ENCODE measurements at regions not wholly inside any gene's neighbourhood (a gene's known extent, or its start where the extent isn't known, plus 50 kb on each side); places are given as distances from the start of the nearest gene placed in this dataset.

DNA sequence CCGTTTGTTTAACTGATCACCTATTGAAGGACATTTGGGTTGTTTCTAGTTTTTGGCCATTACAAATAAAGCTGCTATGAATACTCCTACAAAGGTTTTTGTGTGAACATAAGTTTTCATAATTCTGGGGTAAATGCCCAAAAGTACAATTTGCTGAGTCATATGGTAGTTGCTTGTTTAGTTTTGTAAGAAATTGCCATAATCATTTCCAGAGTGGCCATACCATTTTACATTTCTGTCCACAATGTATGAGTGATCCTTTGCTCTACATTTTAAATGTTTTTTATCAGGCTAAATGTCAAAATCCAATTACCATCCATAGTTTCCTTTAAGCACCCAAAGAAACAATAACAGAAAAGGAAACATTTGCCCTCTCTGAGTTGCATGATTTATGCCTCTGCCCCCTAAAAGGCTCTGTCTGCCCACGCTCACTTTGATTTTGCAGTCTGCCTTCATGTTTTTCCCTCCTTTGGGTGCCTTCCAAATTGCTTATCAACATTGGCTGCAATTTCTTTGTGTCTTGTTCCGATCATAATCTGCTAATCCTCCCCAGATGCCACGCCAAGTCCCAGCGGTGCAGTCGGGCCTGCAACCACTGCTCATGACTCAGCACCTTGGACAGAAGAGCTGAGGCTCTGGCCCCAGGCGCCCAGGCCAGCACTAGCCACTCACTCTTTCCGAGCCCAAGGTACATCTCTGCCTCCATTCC lies 339.2 kb downstream of the PIK3R1 start:
- TF ChIP-seq CTCF (IDR thresholded peaks at IDR 0.05; ENCODE audit: borderline replicate concordance, extremely low read depth, low read length, poor library complexity, severe bottlenecking) (no peak), EZH2 (IDR thresholded peaks at IDR 0.05; ENCODE audit: borderline replicate concordance, low read depth, low read length, severe bottlenecking) (no peak)

Data from DND-41 (cell line).